ENCODE measurements at regions not wholly inside any gene's neighbourhood (a gene's known extent, or its start where the extent isn't known, plus 50 kb on each side); places are given as distances from the start of the nearest gene placed in this dataset.

DNA sequence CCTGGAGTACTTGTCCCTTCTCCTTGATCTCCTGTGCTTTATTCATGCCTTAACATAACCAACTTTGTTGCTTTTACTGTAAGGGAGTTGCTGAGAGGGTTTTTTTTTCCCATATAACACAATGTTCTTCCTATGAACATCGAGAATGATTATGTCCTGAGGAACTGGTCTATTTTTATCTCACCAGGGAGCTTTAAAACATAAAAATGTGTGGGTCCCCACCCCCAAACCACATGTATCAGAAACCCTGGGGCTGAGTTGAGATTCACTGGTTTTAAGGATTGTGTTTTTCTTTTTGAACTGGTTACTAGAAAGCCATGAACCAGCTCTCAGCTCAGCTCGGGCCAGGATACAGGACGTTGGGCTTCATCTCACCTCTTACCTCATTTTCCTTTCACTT, 118.5 kb upstream of the JAG1 start:
- no peak for DNase-seq (ENCODE audit: low spot score)
- peak overlapping the region; percentile 1 for H3K4me3 Mint-ChIP-seq (ENCODE audit: unreplicated experiment)
- no peaks in the 10 kb centered on the region for H3K27me3 Mint-ChIP-seq (ENCODE audit: low read depth)

DNA sequence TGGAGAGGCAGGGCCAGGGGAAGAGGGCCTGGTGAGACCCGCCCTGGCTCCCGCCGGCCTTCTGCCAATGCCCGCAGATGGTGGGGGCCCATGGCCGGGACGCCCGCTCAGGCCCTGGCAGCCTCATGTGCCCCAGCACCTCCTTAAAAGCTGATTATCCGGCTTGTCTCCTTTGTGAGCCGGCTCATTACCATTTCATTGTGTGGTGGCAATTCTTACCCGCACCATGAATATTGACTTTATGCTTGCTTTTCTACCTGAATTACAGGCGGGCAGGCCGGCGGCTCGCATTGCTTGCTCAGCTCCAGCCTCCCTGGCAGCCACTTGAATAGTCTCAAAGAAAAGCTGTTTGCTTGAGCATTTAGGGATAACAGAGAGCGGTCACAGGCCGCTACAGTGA, 120.0 kb upstream of the JAG1 start:
- H3K36me3 Mint-ChIP-seq (ENCODE audit: low read depth), result no peaks in the 10 kb centered on the region
- H3K4me1 Mint-ChIP-seq (ENCODE audit: low read depth), result peaks cover 18% of the 10 kb centered on the region
- DNase-seq (ENCODE audit: low spot score), result no peak
- H3K27me3 Mint-ChIP-seq (ENCODE audit: low read depth), result no peaks in the 10 kb centered on the region
- peaks cover 7% of the 10 kb centered on the region for H3K9me3 Mint-ChIP-seq (ENCODE audit: low read depth)
- no peak overlapping the region for H3K4me3 Mint-ChIP-seq (ENCODE audit: unreplicated experiment)
- no peak overlapping the region for H3K27ac Mint-ChIP-seq (ENCODE audit: unreplicated experiment)
- TF ChIP-seq, protein P1, sequence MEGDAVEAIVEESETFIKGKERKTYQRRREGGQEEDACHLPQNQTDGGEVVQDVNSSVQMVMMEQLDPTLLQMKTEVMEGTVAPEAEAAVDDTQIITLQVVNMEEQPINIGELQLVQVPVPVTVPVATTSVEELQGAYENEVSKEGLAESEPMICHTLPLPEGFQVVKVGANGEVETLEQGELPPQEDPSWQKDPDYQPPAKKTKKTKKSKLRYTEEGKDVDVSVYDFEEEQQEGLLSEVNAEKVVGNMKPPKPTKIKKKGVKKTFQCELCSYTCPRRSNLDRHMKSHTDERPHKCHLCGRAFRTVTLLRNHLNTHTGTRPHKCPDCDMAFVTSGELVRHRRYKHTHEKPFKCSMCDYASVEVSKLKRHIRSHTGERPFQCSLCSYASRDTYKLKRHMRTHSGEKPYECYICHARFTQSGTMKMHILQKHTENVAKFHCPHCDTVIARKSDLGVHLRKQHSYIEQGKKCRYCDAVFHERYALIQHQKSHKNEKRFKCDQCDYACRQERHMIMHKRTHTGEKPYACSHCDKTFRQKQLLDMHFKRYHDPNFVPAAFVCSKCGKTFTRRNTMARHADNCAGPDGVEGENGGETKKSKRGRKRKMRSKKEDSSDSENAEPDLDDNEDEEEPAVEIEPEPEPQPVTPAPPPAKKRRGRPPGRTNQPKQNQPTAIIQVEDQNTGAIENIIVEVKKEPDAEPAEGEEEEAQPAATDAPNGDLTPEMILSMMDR (IDR thresholded peaks at IDR 0.05), result no peak

More for the DNA sequence above, 118.5 kb upstream of the JAG1 start:
- Mint-ChIP-seq H3K9me3 (ENCODE audit: low read depth) (peaks cover 8% of the 10 kb centered on the region), H3K4me1 (ENCODE audit: low read depth) (peaks cover 20% of the 10 kb centered on the region), H3K36me3 (ENCODE audit: low read depth) (no peaks in the 10 kb centered on the region), H3K27ac (ENCODE audit: unreplicated experiment) (peak overlapping the region; percentile 80)
- TF ChIP-seq, protein P1 (IDR thresholded peaks at IDR 0.05), result no peak

DNA sequence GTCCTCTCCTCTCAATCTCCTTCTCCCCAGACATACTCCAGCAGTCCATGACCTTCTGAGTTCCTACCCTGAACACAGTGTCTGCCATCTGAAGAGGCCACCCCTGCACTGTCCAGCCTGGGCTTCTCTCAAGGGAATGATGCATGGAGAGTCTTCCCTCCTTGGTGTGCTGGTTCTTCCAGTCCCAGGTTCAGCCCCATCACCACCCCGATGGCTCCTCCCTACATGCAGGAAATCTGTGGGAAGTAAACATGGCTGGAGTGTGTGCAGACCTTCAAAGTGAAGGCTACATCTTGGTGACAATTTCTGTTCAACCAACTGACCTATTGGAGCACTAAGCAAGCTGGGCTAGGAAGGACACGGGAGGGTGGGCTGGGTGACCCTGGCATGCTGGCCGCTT, 121.0 kb upstream of the JAG1 start:
- TF ChIP-seq, protein P1 (IDR thresholded peaks at IDR 0.05), result no peak
- Mint-ChIP-seq H3K9me3 (ENCODE audit: low read depth) (peaks cover 5% of the 10 kb centered on the region), H3K27ac (ENCODE audit: unreplicated experiment) (no peak overlapping the region), H3K27me3 (ENCODE audit: low read depth) (no peaks in the 10 kb centered on the region), H3K4me3 (ENCODE audit: unreplicated experiment) (no peak overlapping the region), H3K36me3 (ENCODE audit: low read depth) (no peaks in the 10 kb centered on the region), H3K4me1 (ENCODE audit: low read depth) (peaks cover 20% of the 10 kb centered on the region)
- DNase-seq (ENCODE audit: low spot score), result no peak

DNA sequence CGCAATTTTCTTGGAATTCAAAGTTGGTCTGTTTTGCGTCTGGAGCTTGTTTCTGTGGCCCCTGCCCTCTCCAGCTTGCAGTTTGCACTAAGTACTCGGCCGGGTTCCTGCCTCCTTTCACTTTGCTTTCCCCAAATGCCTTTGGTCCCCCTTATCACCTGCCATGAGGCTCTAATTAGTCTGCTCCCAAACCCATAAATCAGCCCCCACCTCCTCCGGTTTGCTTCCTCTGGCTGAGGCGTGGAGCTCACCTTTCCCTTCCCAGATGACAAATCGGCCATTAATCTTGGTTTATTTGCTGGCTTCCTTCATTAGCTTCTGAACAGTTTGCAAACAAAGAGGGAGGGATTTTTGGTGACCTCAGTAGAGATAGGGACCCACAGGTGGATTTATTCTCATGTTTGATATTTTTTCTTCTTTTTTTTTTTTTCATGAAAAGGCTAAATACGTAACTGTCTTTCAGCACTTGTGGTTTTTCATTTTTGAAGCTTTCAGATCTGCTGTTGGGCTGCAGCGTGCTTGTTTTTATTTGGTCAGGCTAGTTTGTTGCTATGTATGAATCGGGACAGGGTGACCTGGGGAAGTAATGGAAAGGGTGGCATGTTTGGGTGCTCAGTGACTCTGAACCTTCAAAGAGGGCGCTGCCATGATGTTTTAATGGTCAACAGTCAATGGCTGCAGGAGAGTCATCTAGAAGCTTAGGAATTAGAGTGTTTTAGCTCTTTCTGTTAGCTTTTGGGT, 121.7 kb upstream of the JAG1 start:
- Mint-ChIP-seq H3K27ac (ENCODE audit: unreplicated experiment) (no peak overlapping the region), H3K27me3 (ENCODE audit: low read depth) (no peaks in the 10 kb centered on the region), H3K4me1 (ENCODE audit: low read depth) (peaks cover 23% of the 10 kb centered on the region), H3K4me3 (ENCODE audit: unreplicated experiment) (no peak overlapping the region), H3K36me3 (ENCODE audit: low read depth) (no peaks in the 10 kb centered on the region), H3K9me3 (ENCODE audit: low read depth) (peaks cover 5% of the 10 kb centered on the region)
- DNase-seq (ENCODE audit: low spot score), result no peak
- TF ChIP-seq, protein P1 (IDR thresholded peaks at IDR 0.05), result no peak

DNA sequence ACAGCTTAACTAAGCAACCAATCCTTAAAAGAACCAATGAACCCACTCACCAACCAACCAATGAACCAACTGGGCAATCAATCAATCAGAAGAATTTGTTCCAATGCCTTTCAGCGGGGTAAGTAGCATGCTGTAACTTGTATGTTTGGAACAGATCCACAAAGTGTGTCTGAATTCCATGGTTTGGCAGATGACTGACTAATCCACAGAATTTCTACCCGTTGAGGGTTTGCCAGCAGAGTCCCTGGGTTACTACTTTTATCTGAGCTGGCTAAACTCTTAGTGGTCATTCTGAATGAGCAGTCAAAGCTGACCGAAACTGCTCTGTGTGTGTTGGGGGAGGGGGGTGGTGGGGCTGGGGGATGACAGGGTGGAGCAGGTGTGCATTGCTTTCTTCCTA, 125.0 kb upstream of the JAG1 start:
- Mint-ChIP-seq H3K9me3 (ENCODE audit: low read depth) (peaks cover 5% of the 10 kb centered on the region), H3K27me3 (ENCODE audit: low read depth) (no peaks in the 10 kb centered on the region), H3K27ac (ENCODE audit: unreplicated experiment) (no peak overlapping the region), H3K36me3 (ENCODE audit: low read depth) (no peaks in the 10 kb centered on the region), H3K4me1 (ENCODE audit: low read depth) (peaks cover 15% of the 10 kb centered on the region), H3K4me3 (ENCODE audit: unreplicated experiment) (no peak overlapping the region)
- TF ChIP-seq, protein P1 (IDR thresholded peaks at IDR 0.05), result no peak
- DNase-seq (ENCODE audit: low spot score), result no peak
